ENCODE measurements at regions not wholly inside any gene's neighbourhood (a gene's known extent, or its start where the extent isn't known, plus 50 kb on each side); places are given as distances from the start of the nearest gene placed in this dataset.

DNA sequence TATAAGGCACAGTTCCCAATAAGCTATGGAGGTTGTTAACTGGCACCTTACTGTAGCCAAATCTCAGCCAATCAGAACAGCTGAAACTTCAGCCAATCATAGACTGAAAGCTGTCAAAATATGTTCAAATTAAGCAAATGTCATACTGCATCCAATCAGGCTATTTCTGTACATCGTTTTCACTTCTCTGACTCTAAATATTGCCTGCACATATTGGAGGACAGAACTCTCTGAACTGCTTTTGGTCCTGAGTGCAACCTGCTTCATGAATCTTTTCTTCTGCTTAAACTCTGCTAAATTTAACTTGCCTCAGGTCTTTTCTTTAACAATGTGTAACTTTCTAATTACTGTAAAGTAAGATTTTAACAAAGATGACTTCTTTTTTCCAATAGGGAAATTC lies 1198.9 kb upstream of the PCDH7 start:
- DNase-seq: no peak

DNA sequence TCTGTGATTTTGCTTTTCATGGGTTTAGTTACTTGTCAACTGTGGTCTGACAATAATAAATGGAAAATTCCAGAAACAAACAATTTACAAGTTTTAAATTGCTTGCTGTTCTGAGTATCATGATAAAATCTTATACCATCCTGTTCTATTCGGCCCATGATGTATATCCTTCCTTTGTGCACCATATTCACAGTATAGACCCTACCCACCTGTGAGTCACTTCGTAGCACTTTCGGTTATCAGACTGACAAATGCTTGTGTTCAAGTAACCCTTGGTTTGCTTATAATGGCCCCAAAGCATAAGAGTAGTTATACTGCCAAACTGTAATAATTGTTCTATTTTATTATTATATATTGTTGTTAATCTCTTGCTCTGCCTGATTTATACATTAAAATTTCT lies 1183.4 kb upstream of the PCDH7 start:
- no peak for DNase-seq

DNA sequence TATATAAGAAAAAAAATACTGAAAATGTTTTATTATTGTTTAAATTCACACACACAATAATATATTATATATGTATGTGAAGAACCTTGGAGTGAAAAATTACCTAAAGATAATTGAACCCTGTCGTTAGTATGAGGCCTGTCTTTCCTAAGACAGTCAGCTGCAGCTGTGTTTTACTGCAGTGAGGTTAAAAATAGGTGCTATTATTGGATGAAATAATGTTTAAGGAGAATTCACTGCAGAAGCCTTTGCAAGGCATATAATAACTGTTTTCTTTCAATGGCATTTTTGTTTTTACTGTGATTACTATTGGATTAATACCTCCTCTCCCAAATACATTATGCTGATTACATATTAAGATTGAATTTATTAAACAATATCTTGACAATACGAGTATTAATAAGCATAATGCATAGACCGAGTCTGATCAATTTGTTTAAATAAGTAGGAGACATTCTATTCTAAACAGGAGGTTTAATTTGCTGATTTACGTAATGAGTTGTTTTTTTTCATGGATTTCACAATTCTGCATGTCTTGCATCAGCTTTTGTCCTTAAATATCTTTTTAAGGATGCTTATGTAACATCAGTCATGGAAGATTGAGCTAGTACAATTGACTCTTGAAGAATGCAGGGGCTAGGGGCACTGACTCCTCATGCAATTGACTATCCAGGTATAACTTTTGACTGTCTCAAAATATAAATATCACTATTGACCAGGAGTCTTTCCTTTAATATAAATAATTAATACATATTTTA lies 1181.1 kb upstream of the PCDH7 start:
- no peak for DNase-seq

DNA sequence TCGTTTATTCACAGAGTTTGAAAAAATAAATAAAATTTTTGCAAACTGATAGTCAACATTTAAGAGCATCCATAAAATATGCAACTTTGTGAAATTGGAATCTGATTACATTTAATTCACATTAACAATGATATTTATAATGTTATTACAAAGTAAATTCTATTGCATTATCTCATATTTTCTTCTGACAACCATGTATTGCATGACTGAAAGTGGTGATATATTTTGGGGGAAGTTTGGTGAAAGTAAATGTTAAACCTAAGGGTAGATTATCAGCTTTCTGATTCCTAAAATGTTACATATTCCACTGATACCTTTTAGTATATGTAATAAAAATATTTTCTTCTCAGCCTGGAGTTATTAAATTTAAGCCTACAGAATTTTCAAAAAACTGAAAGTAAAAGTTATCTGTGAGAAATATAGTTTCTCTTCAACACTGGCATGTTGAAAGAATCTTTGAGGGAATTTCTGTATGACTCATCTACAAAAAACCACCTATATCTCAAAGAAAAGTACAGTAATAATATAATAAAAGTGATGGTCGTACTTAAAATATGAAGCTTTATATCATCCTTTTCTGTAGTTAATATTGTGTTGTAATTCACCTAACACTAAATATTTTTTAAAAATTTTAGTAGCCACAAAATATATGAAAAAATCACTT lies 1179.6 kb upstream of the PCDH7 start:
- no peak for DNase-seq

DNA sequence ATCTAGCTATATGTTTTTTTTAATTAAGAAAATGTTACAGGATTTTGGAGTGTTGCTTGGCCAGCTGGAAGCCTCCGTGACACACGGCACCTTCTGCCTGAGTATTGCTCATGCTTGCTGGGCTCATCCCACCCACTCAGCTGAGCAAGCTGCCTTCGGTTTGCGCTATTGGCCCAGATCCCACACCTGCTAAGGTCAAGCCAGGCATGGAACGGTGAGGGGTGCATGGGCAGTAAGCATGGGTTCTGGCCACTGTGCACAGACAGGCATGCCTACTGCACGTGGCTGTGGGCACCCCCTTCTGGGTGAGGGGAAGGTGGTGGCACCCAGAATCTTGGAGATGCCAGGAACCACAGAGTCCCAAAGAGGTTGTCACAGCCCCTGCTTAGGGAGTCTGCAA lies 1178.4 kb upstream of the PCDH7 start:
- DNase-seq: no peak

DNA sequence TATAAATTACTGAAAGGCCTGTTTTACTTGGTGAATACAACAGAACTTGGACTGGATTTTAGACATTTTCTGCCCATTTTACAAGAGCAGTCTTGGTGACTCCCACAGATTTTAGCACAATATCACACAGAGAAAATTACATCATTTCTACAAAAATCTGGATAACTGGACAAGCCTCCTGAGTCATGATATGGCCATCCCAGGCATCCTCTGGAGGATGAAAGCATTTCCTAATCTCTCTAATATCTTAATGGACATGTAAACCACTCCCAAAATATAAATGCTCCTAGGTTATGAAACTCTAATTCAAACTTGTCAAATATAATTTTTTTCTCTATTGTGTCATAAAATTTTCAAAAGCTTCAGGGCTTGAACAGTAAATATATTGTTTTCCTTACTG lies 1170.8 kb upstream of the PCDH7 start:
- DNase-seq: no peak

DNA sequence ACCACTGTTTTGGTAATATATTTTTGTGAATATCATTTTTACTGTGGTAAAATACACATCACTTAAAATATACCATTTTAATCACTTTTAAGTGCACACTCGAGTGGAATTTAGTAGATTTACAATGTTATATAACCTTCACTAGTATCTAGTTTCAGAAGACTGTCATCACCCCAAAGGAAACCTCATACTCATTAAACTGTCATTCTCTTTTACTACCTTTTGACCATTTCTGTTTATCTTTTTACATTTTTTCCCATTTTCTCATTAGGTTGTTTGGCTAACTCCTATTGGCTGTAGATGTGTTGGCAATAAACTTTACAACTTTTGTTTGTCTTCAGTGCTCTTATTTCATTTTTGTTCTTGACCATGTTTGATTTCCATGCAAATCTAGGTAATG lies 1168.3 kb upstream of the PCDH7 start:
- no peak for DNase-seq

DNA sequence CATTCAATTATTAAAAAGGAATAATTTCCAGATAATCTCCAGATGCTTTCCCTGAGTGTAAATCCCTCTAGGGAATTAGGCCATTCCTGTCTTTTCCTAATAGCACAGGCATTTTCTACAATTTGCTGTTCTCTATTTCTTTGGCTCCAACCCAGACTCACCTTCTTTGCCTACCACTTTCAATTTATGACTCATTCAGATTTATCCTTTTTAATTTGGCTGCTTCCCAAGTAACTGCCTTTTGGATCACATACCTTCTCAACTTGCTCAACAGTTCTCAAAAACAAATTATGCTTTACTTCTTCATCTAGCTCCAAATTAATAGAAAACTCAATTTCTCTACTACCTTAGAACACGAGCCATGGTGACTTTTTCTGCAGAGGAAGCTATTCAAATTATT lies 1166.3 kb upstream of the PCDH7 start:
- DNase-seq: no peak

DNA sequence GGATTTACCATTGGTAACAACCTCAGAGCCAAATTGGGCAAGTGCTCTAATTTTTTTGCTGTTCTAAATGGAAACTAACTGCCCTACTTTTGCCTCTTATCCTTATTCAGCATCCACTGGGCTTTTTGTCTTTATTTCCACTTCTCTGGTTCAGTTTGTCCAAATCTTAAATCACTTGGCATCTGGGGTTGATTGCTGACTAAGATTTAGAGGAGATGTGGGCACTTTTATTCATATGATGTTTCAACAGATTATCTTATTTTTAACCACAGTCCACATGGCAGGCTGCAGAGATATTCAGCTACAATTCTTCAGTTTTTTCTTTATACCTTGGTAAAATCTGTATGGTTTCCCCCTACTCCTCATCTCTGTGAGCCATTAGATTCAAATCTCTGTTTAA lies 1161.4 kb upstream of the PCDH7 start:
- DNase-seq: no peak

DNA sequence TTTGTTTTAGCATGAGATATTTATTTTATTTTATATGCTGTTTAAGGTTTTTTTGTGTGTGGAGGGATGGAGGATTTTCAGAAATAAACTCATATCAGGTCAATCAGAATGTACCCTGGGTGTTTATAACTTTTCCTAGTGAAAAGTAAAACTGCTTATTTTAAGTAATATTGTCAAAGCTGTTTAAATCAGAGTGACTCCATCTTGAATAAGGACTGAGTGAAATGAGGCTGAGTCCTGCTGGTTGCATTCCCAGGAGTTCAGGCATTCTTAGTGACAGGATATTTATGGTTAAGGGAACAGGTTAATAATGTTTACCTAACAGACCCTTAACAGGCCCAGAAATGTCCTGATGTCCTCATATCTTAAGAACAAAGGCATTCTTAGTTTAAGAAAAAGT lies 1160.9 kb upstream of the PCDH7 start:
- DNase-seq: no peak

DNA sequence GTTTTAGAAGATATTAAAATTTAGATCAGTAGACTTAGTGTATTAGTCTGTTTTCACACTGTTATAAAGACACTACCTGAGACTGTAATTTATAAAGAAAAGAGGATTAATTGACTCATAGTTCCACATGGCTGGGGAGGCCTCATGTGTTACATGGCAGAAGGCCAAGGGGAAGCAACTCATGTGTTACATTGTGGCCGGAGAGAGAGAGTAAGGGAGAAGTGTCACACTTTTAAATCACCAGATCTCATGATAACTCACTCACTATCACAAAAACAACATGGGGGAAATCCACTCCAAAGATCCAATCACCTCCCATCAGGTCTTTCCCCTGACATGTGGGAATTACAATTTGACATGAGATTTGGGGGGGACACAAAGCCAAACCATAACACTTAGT lies 1159.7 kb upstream of the PCDH7 start:
- DNase-seq: no peak

DNA sequence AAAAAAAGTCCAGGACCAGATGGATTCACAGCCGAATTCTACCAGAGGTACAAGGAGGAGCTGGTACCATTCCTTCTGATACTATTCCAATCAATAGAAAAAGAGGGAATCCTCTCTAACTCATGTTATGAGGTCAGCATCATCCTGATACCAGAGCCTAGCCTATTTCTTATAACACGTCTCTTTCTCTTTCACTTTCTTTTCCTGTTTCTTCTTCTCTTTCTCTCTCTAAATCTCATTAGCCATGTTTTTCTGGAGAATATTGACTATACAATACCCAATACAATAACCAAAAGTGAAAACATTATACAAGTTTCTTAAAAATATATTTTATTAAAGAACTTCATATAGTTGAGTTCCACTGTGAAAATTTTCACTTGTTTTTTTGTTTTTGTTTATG lies 1154.9 kb upstream of the PCDH7 start:
- DNase-seq: no peak

DNA sequence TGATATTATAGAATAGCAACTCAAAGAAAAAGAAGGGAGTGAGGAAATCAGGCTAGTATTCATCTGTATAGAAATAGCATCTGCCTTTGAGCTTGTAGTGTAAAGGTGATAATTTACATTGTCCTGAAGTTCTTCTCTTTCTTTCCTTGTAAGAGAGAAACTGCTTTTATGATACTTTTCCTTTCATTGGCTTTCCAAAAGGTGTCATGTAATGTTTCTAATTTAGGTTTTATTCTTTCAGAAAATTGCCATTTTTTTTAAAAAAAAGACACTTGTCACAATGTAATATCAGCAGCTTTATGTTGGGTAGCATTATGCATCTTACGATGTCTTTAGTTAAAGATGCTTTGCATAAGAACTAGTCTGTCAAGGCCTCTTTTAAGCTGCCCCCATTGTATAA lies 1153.8 kb upstream of the PCDH7 start:
- DNase-seq: no peak

DNA sequence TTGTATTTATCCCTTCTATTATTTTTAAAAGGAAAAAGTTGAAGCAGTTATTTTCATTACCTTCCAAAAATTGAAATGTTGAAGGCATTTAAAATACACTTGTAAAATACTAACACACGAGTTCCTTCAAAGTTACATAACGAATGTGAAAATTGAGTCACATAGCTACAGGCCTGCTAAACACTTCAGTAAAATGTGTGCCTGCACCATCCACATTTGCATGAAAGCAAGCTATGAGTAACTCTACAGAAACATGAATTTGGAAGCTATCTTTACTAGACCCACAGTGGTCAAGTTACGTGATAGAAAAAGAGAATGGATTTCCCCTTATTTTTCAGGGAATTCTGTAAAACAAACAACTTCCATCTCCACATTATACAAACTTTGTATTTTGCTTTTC lies 1148.8 kb upstream of the PCDH7 start:
- DNase-seq: no peak

DNA sequence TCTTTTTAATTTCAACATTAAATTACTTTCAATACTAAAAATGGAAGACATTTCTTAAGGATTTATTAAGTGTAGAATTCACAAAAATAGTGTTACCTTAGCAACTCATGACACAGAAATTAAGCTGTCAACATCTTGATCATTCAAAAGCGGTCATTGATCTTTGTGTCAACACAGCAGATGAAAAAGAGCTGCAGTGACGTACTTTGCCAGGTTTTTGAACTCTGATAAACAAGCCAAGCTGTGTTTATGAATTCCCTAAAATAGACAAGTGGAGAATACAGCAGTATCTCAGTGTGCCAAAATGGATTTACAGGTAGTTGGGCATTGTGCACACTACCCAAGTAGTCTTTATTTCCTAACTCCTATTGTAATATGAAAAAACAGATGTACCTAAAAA lies 1141.8 kb upstream of the PCDH7 start:
- DNase-seq: no peak

DNA sequence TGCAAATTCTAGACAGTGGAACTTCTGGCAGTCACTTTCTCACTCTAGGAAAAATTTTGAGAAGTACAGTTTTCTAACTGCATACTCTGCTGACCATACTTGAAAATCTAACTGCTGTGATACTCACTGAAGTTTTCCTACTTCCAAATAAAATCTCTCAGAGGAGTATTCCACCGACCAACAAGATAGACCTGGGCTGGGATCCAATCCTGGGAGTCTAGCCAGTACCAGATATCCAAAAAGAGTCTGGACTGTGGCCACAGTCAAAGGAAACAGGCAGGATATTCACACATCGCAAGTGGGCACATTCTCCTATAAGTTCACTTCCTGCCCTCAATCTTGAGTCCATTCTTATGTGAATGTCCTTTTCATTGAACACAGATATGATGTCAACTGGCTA lies 1138.7 kb upstream of the PCDH7 start:
- no peak for DNase-seq

DNA sequence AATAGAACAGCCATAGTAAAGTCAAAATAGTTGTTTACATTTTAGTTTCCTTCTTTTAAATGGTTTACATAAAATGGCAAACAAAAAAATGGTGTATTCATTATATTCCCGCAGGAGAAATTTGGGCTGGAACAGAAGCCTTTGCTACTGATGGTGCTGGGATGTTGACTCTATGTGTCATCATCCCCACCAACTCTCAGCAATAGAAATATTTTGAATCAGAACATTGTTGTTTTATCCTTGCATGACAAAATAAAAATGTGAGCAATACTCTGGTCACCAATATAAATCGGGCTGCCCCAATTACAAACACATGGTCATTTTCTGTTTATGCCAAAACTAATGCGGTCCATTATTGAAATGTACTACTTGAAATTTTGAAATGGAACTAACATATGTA lies 1131.6 kb upstream of the PCDH7 start:
- no peak for DNase-seq

DNA sequence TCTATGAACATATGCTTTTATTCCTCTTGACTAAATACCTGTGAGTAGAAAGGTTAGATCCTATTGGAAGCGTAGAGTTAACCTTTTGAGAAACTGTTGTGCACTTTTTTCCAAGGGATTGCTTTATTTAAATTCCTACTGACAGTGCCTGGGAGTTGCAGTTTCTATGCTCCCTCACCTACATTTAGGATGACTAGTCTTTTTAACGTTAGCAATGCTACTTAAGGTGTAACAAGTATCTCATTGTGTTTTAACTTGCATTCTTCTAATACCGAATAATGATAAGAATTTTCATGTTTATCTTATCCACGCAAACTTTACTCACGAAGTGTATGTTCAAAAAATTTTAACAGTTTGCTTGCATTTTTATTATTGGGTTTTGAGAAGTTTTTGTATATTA lies 1123.9 kb upstream of the PCDH7 start:
- no peak for DNase-seq

DNA sequence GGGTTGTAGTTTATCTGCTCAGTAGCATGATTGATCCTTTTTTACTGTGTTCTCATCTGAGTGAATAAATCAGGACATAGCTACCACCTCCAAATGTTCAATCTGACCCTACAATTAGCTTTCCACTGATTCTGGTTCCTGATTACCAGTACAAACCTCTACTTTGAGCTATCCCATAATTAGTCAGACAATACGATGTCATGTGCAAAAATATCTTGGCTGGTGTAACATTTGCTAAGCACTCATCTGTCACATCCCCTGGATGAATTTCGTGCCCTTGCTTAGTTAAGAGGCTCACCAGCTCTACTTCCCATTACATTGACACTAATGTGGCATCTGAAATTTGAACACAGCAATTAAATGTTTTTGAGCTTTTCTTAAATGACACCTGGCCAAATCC lies 1101.0 kb upstream of the PCDH7 start:
- DNase-seq: no peak

DNA sequence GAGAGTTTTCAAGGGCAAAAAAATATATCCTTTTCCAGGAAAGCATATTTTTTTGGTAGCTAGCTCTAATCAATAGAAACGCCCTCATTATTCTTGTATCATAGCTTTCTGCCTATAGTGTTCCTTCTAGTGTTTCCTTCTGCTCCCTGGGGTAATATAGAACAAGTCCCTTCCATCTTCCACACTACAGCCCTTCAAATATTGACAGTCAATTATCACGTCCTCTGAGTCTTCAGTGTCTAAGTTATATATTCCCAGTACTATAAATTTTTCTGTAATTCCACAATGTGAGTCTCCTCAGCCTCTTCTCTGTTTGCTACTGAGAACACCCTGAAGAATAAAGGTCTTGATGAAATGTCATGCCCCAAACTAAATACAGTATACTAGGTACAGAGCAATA lies 1088.0 kb upstream of the PCDH7 start:
- no peak for DNase-seq

DNA sequence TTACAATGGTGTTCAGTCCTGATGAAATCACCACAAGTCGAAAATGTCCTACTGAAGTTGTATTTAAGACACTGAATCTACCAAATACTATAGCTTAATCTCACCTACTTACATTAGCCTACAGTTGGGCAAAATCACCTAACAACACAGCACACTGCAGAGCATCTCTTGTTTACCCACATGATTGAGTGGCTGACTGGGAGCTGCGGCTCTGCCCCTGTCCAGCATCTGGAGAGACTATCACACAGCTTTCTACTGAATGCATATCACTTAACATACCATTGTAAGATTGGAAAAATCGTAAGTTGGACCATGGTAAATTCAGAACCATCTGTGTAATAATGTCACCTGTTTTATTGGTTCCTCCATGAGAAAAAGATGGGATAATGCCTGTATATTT lies 1083.2 kb upstream of the PCDH7 start:
- DNase-seq: no peak

DNA sequence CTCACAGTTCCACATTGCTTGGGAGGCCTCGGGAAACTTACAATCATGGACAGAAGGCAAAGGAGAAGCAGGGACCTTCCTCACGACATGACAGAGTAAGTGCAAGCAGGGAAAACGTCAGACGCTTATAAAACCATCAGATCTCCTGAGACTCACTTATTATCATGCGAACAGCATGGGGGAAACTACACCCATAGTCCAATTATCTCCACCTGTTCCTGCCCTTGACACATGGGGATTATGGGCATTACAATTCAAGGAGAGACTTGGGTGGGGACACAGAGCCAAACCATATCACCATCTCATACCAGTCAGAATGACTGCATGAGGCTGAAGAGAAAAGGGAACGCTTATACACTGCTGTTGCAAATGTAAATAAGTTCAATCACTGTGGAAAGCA lies 1066.9 kb upstream of the PCDH7 start:
- DNase-seq: no peak

DNA sequence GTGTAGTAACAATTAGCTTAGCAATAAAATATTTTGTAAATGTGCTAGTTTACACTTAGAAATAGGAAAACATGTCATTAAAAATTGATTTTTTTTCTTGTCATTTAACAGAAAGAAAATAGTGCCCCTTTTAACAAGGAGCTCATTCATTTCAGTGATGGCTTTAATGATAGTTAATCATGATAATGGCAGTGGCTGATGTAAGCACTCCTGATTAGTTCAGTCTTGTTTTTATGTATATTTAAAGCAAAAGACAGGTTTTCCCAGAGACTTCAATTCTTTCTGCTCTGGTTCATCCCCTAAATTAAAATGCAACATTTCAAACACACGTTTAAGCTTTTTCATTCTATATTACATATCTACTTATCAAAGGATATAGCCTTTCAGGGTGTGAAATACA lies 1039.5 kb upstream of the PCDH7 start:
- DNase-seq: no peak

DNA sequence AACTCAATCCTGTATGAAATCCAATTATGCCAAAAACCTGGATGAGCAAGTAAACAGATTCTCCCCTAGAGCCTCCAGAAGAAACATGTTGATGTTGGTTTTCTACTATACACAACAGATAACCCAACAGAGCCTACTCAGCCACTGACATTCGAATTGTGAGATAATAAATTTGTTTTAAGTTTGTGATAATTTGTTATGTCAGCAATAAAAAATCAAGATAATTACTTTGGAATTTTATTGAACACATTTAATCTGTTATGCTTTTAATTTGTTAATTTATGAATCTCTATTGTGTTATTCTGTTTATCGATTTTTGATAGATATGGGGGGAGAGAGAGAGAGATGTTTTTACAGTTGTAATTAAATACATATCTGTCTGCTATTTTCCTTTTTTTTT lies 1016.1 kb upstream of the PCDH7 start:
- DNase-seq: no peak

DNA sequence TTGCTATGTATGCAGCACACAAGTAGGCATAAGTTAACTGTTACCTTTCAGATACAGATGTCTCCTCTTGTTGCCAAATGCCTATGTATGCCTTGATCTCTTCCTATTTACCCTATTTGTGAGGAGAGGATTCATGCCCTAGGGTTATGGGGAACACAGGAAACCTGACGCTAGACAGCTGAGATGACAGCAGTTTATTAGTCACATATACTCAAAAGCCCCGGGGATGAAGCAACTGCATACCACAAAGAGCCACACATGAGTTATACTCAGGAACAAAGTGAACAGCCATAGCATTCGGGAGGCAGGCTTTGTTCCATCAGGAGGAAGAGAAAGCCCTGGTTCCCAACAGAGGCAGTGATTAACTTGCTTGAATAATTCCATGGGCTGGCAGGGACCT lies 1011.7 kb upstream of the PCDH7 start:
- DNase-seq: no peak
